Stomach (tissue), 4 donors: ENCODE measurements at regions not wholly inside any gene's neighbourhood (a gene's known extent, or its start where the extent isn't known, plus 50 kb on each side); places are given as distances from the start of the nearest gene placed in this dataset.

Source experiments
- EP300 ChIP-seq: sonication (generic); formaldehyde crosslinking; IDR thresholded peaks from one replicate; pipeline ENCODE4 v1.6.1; 2017; ENCODE audit warnings: antibody characterized with exemption
- TF ChIP-seq, protein P1 (sequence below), 7 experiments: fragments of 450-650 bp in 4 of 7; fragments of 200-600 bp in 3 of 7; sonication (generic) in 3 of 7; IDR thresholded peaks; one replicate each; pipeline ENCODE4 v1.5.1; 2016 to 2019; ENCODE audit warnings: antibody characterized with exemption in 7 of 7, control low read depth in 2 of 7, mild to moderate bottlenecking in 1 of 7

DNA sequence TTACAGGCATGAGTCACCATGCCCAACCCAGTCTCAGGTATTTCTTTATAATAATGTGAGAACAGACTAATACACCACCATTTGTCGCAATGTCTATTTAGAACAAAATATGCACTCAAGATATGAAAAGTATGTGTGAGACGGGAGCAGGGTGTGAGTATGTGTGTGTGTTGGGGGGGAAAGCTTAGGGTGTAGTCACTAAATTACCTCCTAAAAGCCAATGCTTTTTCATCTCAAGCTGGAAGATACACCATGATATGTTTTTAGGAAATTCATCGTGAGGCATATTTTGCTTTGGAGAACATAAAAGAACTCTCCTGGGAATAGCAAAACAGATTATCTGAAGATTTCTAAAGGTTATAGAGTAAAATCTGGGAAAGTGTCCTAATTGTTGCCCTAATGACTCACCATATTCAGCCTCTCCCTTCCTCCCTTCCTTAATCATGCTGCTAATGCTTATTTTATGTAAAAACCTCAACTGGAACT lies 262.7 kb downstream of the PDHA2 start:
- TF ChIP-seq, protein P1, sequence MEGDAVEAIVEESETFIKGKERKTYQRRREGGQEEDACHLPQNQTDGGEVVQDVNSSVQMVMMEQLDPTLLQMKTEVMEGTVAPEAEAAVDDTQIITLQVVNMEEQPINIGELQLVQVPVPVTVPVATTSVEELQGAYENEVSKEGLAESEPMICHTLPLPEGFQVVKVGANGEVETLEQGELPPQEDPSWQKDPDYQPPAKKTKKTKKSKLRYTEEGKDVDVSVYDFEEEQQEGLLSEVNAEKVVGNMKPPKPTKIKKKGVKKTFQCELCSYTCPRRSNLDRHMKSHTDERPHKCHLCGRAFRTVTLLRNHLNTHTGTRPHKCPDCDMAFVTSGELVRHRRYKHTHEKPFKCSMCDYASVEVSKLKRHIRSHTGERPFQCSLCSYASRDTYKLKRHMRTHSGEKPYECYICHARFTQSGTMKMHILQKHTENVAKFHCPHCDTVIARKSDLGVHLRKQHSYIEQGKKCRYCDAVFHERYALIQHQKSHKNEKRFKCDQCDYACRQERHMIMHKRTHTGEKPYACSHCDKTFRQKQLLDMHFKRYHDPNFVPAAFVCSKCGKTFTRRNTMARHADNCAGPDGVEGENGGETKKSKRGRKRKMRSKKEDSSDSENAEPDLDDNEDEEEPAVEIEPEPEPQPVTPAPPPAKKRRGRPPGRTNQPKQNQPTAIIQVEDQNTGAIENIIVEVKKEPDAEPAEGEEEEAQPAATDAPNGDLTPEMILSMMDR (IDR thresholded peaks at IDR 0.05), result no peak
- no peak for TF ChIP-seq EP300
